MCF 10A (cell line): ENCODE measurements at regions not wholly inside any gene's neighbourhood (a gene's known extent, or its start where the extent isn't known, plus 50 kb on each side); places are given as distances from the start of the nearest gene placed in this dataset.

Experiments
- BruUV-seq: library from RNA; stranded (reverse); fragments of 400-500 nt; replicated peaks from 2 replicates; lab custom pipeline; 2021; lab: Mats Ljungman, UMichigan
- CTCF ChIA-PET: fragments of 300-600 bp; sonication (Branson Sonifier 250); formaldehyde crosslinking; extraction: SDS; loops from one replicate; lab custom pipeline; 2021; ENCODE audit warnings: antibody characterized with exemption, inconsistent platforms; lab: Yijun Ruan, JAX
- POLR2A ChIA-PET: fragments of 300-600, 350-650 bp; sonication (Branson Sonifier 250); formaldehyde crosslinking; extraction: SDS; loops from one replicate; lab custom pipeline; 2020; ENCODE audit warnings: antibody characterized with exemption, inconsistent platforms; lab: Yijun Ruan, JAX
- DNase-seq: peaks from one replicate; pipeline ENCODE4 v3.0.0-alpha.2; 2018; ENCODE audit not compliant: unreplicated experiment
- H3K27ac Mint-ChIP-seq: one replicate; pipeline ENCODE4 v1.8.0; 2022; ENCODE audit warnings: mild to moderate bottlenecking, low read depth, mixed read lengths; ENCODE audit not compliant: unreplicated experiment
- H3K27me3 Mint-ChIP-seq: one replicate; pipeline ENCODE4 v1.8.0; 2022; ENCODE audit warnings: mixed read lengths; ENCODE audit not compliant: insufficient read depth, unreplicated experiment
- H3K36me3 Mint-ChIP-seq: one replicate; pipeline ENCODE4 v1.8.0; 2022; ENCODE audit warnings: mild to moderate bottlenecking, moderate library complexity, mixed read lengths; ENCODE audit not compliant: insufficient read depth, unreplicated experiment
- H3K4me1 Mint-ChIP-seq: one replicate; pipeline ENCODE4 v1.8.0; 2022; ENCODE audit warnings: mixed read lengths; ENCODE audit not compliant: insufficient read depth, unreplicated experiment
- H3K4me3 Mint-ChIP-seq: one replicate; pipeline ENCODE4 v1.8.0; 2022; ENCODE audit warnings: mild to moderate bottlenecking, moderate library complexity, mixed read lengths; ENCODE audit not compliant: unreplicated experiment
- H3K9me3 Mint-ChIP-seq: one replicate; pipeline ENCODE4 v1.8.0; 2022; ENCODE audit warnings: mixed read lengths; ENCODE audit not compliant: unreplicated experiment
- CTCF ChIP-seq: fragments of 200-600 bp; IDR thresholded peaks from one replicate; pipeline ENCODE4 v1.8.0; 2022; ENCODE audit warnings: antibody characterized with exemption, mild to moderate bottlenecking; ENCODE audit not compliant: unreplicated experiment
- intact Hi-C: fragments of 100-400 bp; cut with micrococcal nuclease; formaldehyde crosslinking; loops from 2 replicates; pipeline ENCODE4 v1.14.1; 2022

- Mint-ChIP-seq H3K27me3 (no peaks in the 10 kb centered on the region), H3K36me3 (no peaks in the 10 kb centered on the region), H3K4me1 (no peaks in the 10 kb centered on the region), H3K9me3 (no peaks in the 10 kb centered on the region), H3K27ac (peak overlapping the region; percentile 25), H3K4me3 (no peak overlapping the region)
- no TSS peak for BruUV-seq
- ChIA-PET CTCF (interaction anchor here (0.7 kb wide), 1 partner anchor 21 kb away, joined by 3 read pairs; no protein-coding TSS in a partner anchor), POLR2A (interaction anchor here (0.6 kb wide), 1 partner anchor 45 kb away, joined by 3 read pairs; no protein-coding TSS in a partner anchor)
- TF ChIP-seq CTCF: no peak
- DNase-seq: peak; percentile 67
- intact Hi-C loops: loop anchor here (10.0 kb wide), 1 partner anchor 53 kb away; no protein-coding TSS in a partner anchor
Measured at GRCh38 chr12:107461222-107461975, 224.2 kb upstream of the PWP1 start.

GRCh38 chr12:107462428-107463332 lies 222.9 kb upstream of the PWP1 start:
- H3K27me3 Mint-ChIP-seq: no peaks in the 10 kb centered on the region
- no TSS peak for BruUV-seq
- CTCF ChIA-PET: interaction anchor here (0.7 kb wide), 1 partner anchor 328 kb away, joined by 3 read pairs; no protein-coding TSS in a partner anchor
- no peak overlapping the region for H3K4me3 Mint-ChIP-seq
- H3K36me3 Mint-ChIP-seq: no peaks in the 10 kb centered on the region
- H3K4me1 Mint-ChIP-seq: no peaks in the 10 kb centered on the region
- intact Hi-C loops: loop anchor here (10.0 kb wide), 1 partner anchor 52 kb away; no protein-coding TSS in a partner anchor
- POLR2A ChIA-PET: no interaction called here
- DNase-seq: no peak
- no peak overlapping the region for H3K27ac Mint-ChIP-seq
- TF ChIP-seq CTCF: no peak
- H3K9me3 Mint-ChIP-seq: no peaks in the 10 kb centered on the region

- no peak overlapping the region for H3K4me3 Mint-ChIP-seq
- H3K27me3 Mint-ChIP-seq: no peaks in the 10 kb centered on the region
- BruUV-seq: no TSS peak
- no peaks in the 10 kb centered on the region for H3K36me3 Mint-ChIP-seq
- no peak for DNase-seq
- ChIA-PET CTCF (interaction anchor here (0.6 to 1.0 kb wide), 2 partner anchors 62 to 142 kb away, joined by 3 read pairs; no protein-coding TSS in a partner anchor), POLR2A (no interaction called here)
- no peak overlapping the region for H3K27ac Mint-ChIP-seq
- H3K9me3 Mint-ChIP-seq: no peaks in the 10 kb centered on the region
- intact Hi-C loops: loop anchor here (10.0 kb wide), 1 partner anchor 50 kb away; no protein-coding TSS in a partner anchor
- H3K4me1 Mint-ChIP-seq: no peaks in the 10 kb centered on the region
- no peak for TF ChIP-seq CTCF
Measured at GRCh38 chr12:107464644-107465043, 221.0 kb upstream of the PWP1 start.

GRCh38 chr12:107465625-107466024 lies 220.0 kb upstream of the PWP1 start:
- TF ChIP-seq CTCF: no peak
- H3K27me3 Mint-ChIP-seq: no peaks in the 10 kb centered on the region
- no peak overlapping the region for H3K4me3 Mint-ChIP-seq
- no peaks in the 10 kb centered on the region for H3K36me3 Mint-ChIP-seq
- no peak overlapping the region for H3K27ac Mint-ChIP-seq
- no TSS peak for BruUV-seq
- intact Hi-C loops: loop anchor here (10.0 kb wide), 1 partner anchor 49 kb away; no protein-coding TSS in a partner anchor
- H3K4me1 Mint-ChIP-seq: no peaks in the 10 kb centered on the region
- no peak for DNase-seq
- CTCF ChIA-PET: no interaction called here
- POLR2A ChIA-PET: no interaction called here
- no peaks in the 10 kb centered on the region for H3K9me3 Mint-ChIP-seq
